ENCODE measurements at regions not wholly inside any gene's neighbourhood (a gene's known extent, or its start where the extent isn't known, plus 50 kb on each side); places are given as distances from the start of the nearest gene placed in this dataset.

DNA sequence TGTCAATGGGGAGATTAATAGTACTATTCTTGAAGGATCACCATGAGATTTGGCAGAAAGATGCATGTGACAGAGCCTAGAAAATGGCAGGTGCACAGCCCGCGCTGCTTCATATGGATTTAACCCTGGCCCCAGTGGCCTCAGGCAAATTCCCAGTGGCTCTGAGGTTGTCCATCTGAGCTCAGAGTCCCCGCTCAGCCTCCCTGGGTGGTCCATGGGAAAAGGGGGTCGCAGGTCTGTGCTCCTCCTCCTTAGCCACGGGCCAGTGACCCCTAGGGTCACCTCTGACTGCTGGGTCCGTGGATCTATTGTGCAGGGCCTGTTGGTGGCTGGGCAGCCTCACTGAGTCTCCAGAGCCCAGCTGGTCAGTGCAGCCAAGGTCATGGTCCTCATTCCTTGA, 93.3 kb upstream of the BOD1 start:
- ATAC-seq (no peak), DNase-seq (no peak)
- Histone ChIP-seq H3K27ac (no peak overlapping the region), H3K36me3 (no peaks in the 10 kb centered on the region), H3K4me1 (peaks cover 0 to 30% (median 16%) of the 10 kb centered on the region in 12 donors), H3K4me3 (no peak overlapping the region), H3K27me3 (no peaks in the 10 kb centered on the region), H3K9me3 (no peaks in the 10 kb centered on the region)
- 53 to 79% (median 73%) methylated on average over 4 to 6 of the region's 6 CpGs for WGBS, 4 donors
- no peak for TF ChIP-seq POLR2A (IDR thresholded peaks at IDR 0.05)
- TF ChIP-seq, protein P1, sequence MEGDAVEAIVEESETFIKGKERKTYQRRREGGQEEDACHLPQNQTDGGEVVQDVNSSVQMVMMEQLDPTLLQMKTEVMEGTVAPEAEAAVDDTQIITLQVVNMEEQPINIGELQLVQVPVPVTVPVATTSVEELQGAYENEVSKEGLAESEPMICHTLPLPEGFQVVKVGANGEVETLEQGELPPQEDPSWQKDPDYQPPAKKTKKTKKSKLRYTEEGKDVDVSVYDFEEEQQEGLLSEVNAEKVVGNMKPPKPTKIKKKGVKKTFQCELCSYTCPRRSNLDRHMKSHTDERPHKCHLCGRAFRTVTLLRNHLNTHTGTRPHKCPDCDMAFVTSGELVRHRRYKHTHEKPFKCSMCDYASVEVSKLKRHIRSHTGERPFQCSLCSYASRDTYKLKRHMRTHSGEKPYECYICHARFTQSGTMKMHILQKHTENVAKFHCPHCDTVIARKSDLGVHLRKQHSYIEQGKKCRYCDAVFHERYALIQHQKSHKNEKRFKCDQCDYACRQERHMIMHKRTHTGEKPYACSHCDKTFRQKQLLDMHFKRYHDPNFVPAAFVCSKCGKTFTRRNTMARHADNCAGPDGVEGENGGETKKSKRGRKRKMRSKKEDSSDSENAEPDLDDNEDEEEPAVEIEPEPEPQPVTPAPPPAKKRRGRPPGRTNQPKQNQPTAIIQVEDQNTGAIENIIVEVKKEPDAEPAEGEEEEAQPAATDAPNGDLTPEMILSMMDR (IDR thresholded peaks at IDR 0.05) = no peak
- intact Hi-C loops (cut with DNase I) = loop anchor here in 3 of 10 donors (5.0 kb wide), 2 partner anchors 38 to 48 kb away; no protein-coding TSS in a partner anchor

GRCh38 chr5:173710528-173710927, 94.1 kb upstream of the BOD1 start:
- Histone ChIP-seq H3K4me1 (peaks cover 0 to 23% (median 16%) of the 10 kb centered on the region in 12 donors), H3K27me3 (no peaks in the 10 kb centered on the region), H3K9me3 (no peaks in the 10 kb centered on the region), H3K36me3 (no peaks in the 10 kb centered on the region), H3K4me3 (no peak overlapping the region), H3K27ac (no peak overlapping the region)
- DNase-seq (no peak), ATAC-seq (no peak)
- TF ChIP-seq POLR2A (IDR thresholded peaks at IDR 0.05) = no peak
- TF ChIP-seq, protein P1 (IDR thresholded peaks at IDR 0.05) = no peak
- intact Hi-C loops (cut with DNase I) = loop anchor here in 1 of 10 donors (5.0 kb wide), 1 partner anchor 37 kb away; no protein-coding TSS in a partner anchor
- 93 to 96% (median 95%) methylated on average over 7 of the region's 7 CpGs for WGBS, 4 donors

DNA sequence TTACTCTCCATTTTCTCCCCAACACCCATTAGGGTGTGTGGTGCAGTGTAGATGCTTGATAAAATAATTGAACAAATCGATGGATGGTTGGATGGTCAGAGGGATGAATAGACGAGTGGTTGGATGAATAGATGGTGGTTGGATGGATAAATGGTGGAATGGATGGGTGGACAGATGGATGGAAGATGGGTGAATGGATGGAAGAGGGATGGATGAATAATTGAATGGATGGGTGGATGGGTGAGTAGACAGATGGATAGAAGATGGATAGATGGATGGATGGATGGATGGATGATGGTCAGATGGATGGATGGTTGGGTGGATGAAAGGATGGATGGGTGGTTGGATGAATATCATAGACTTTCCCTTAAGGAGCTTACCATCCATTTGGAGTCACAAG, 95.0 kb upstream of the BOD1 start:
- 87 to 95% (median 90%) methylated on average over 2 of the region's 2 CpGs for WGBS, 4 donors
- DNase-seq = no peak
- H3K9me3 ChIP-seq = no peaks in the 10 kb centered on the region

DNA sequence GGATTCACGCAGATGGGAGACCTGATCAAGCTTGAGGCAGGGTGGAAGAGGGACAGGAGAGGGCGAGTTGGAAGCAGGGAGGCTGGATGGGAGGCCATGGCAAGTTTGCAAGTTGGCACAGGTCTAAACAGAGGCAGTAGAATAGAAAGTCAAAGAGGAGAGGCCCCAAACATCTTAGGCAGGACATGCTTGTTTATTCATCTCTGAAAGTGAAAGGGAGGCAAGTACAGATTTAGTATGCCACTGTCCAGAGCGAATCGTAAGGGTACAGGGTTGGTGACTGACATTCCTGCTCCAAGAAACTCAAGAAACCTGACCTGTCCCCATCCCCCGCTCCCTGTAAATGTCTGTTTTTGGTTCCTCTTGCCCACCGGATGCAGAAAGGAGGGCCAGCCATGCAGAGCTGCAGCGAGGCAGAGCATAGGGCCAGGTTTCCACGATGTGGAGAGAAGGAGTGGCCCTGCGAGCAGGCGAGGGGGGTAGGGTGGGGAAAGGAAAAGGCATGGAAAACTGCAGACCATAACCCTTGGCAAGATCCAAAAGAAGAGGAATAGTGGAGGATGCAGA, 96.2 kb upstream of the BOD1 start:
- TF ChIP-seq, protein P1 (IDR thresholded peaks at IDR 0.05) = no peak
- TF ChIP-seq POLR2A (IDR thresholded peaks at IDR 0.05) = no peak
- Histone ChIP-seq H3K9me3 (no peaks in the 10 kb centered on the region), H3K27me3 (no peaks in the 10 kb centered on the region), H3K27ac (no peak overlapping the region), H3K36me3 (no peaks in the 10 kb centered on the region), H3K4me1 (peaks cover 0 to 8% (median 3%) of the 10 kb centered on the region in 12 donors), H3K4me3 (no peak overlapping the region)
- ATAC-seq (no peak), DNase-seq (no peak)
- 84 to 88% (median 86%) methylated on average over 10 of the region's 10 CpGs for WGBS, 4 donors
- intact Hi-C loops (cut with DNase I) = loop anchor here in 1 of 10 donors (5.0 kb wide), 1 partner anchor 35 kb away; no protein-coding TSS in a partner anchor

More for the DNA sequence above, 95.0 kb upstream of the BOD1 start:
- Histone ChIP-seq H3K4me1 (peaks cover 0 to 17% (median 14%) of the 10 kb centered on the region in 12 donors), H3K4me3 (no peak overlapping the region), H3K27me3 (no peaks in the 10 kb centered on the region), H3K27ac (no peak overlapping the region), H3K36me3 (no peaks in the 10 kb centered on the region)
- no peak for ATAC-seq
- intact Hi-C loops (cut with DNase I) = loop anchor here in 1 of 10 donors (5.0 kb wide), 1 partner anchor 36 kb away; no protein-coding TSS in a partner anchor
- TF ChIP-seq, protein P1 (IDR thresholded peaks at IDR 0.05) = no peak
- TF ChIP-seq POLR2A (IDR thresholded peaks at IDR 0.05) = no peak

Measured in heart left ventricle (tissue), 16 donors.